B cell (primary cell): ENCODE measurements at regions not wholly inside any gene's neighbourhood (a gene's known extent, or its start where the extent isn't known, plus 50 kb on each side); places are given as distances from the start of the nearest gene placed in this dataset.

Experiments
- ATAC-seq: fragments of 200-7000 bp; cut with Tn5 transposase; one replicate; pipeline ENCODE4 v1.10.0; 2021; ENCODE audit warnings: low read depth, mild to moderate bottlenecking, moderate number of reproducible peaks, moderate library complexity
- CTCF ChIA-PET: fragments of 350-600 bp; sonication (Branson Sonifier 250); formaldehyde crosslinking; loops from one replicate; lab custom pipeline; 2021; ENCODE audit warnings: antibody characterized with exemption, inconsistent platforms; lab: Charles Lee
- POLR2A ChIA-PET: fragments of 350-600 bp; sonication (Branson Sonifier 250); formaldehyde crosslinking; loops from one replicate; lab custom pipeline; 2021; ENCODE audit warnings: antibody characterized with exemption; lab: Charles Lee
- DNase-seq: peaks from one replicate; pipeline ENCODE4 v3.0.0; 2013
- H2AFZ ChIP-seq: 2 replicates; pipeline ENCODE4 v1.6.1; 2012; ENCODE audit warnings: mild to moderate bottlenecking, low read depth, low read length; ENCODE audit not compliant: insufficient read depth, poor library complexity, severe bottlenecking
- H3K27ac ChIP-seq, 2 donors: 1 replicate in 1 of 2; 2 replicates in 1 of 2; pipeline ENCODE4 v1.5.1; 2012 to 2013; ENCODE audit warnings: low read length in 2 of 2, mild to moderate bottlenecking in 2 of 2, moderate library complexity in 1 of 2
- H3K27me3 ChIP-seq, 4 experiments: fragments of 200-600 bp in 1 of 4; sonication (generic) in 1 of 4; replicated peaks in 1 of 4; 1 replicate in 2 of 4; 2 replicates in 2 of 4; pipeline versions ENCODE4 v1.6.1 to v1.7.0; 2013 to 2016; ENCODE audit warnings: low read length in 3 of 4, mild to moderate bottlenecking in 2 of 4, mixed read lengths in 1 of 4, moderate library complexity in 1 of 4; ENCODE audit not compliant: insufficient read depth in 4 of 4, control insufficient read depth in 3 of 4; ENCODE audit errors: control extremely low read depth in 1 of 4
- H3K36me3 ChIP-seq, 2 experiments: replicated peaks in 1 of 2; 1 replicate in 1 of 2; 2 replicates in 1 of 2; pipeline versions ENCODE4 v1.6.1 to v1.7.1; 2013; ENCODE audit warnings: low read length in 1 of 2; ENCODE audit not compliant: insufficient read depth in 2 of 2, control insufficient read depth in 1 of 2; ENCODE audit errors: control extremely low read depth in 1 of 2, extremely low read depth in 1 of 2
- H3K4me1 ChIP-seq, 2 donors: fragments of 200-600 bp in 1 of 2; sonication (generic) in 1 of 2; 1 replicate in 1 of 2; 2 replicates in 1 of 2; pipeline versions ENCODE4 v1.5.1 to v1.6.1; 2013 to 2017; ENCODE audit warnings: low read length in 2 of 2; ENCODE audit not compliant: control insufficient read depth in 2 of 2, insufficient read depth in 2 of 2
- H3K4me2 ChIP-seq: replicated peaks from 2 replicates; pipeline ENCODE3; 2012; ENCODE audit warnings: mild to moderate bottlenecking, low read depth, low read length; ENCODE audit not compliant: poor library complexity, severe bottlenecking
- H3K4me3 ChIP-seq, 5 experiments: fragments of 200-600 bp in 1 of 5; sonication (generic) in 1 of 5; 1 replicate in 3 of 5; 2 replicates in 2 of 5; pipeline versions ENCODE4 v1.5.1 to v1.7.0; 2011 to 2016; ENCODE audit warnings: low read length in 4 of 5, mild to moderate bottlenecking in 4 of 5, low read depth in 2 of 5, control low read depth in 1 of 5, moderate library complexity in 1 of 5; ENCODE audit not compliant: insufficient read depth in 1 of 5; ENCODE audit errors: control extremely low read depth in 1 of 5, extremely low read depth in 1 of 5
- H3K79me2 ChIP-seq: fragments of 200-600 bp; sonication (generic); one replicate; pipeline ENCODE4 v1.6.0; 2016; ENCODE audit warnings: low read length; ENCODE audit not compliant: control insufficient read depth, insufficient read depth
- H3K9ac ChIP-seq: fragments of 200-600 bp; sonication (generic); 2 replicates; pipeline ENCODE4 v1.6.1; 2017; ENCODE audit warnings: mild to moderate bottlenecking, low read length, moderate library complexity
- H3K9me3 ChIP-seq, 3 donors: one replicate each; pipeline versions ENCODE4 v1.6.1 to v1.7.1; 2013; ENCODE audit warnings: low read length in 2 of 3; ENCODE audit not compliant: control insufficient read depth in 2 of 3, insufficient read depth in 1 of 3; ENCODE audit errors: control extremely low read depth in 1 of 3
- H4K20me1 ChIP-seq: 2 replicates; pipeline ENCODE4 v1.6.0; 2012; ENCODE audit warnings: mild to moderate bottlenecking, low read length; ENCODE audit not compliant: insufficient read depth, control insufficient read depth, poor library complexity, severe bottlenecking
- H3K27ac Mint-ChIP-seq: one replicate; pipeline ENCODE4 v1.8.0; 2021; ENCODE audit warnings: mixed read lengths
- H3K27me3 Mint-ChIP-seq: one replicate; pipeline ENCODE4 v1.8.0; 2021; ENCODE audit warnings: mixed read lengths
- H3K4me1 Mint-ChIP-seq: one replicate; pipeline ENCODE4 v1.8.0; 2021; ENCODE audit warnings: mixed read lengths
- H3K4me3 Mint-ChIP-seq: one replicate; pipeline ENCODE4 v1.8.0; 2021; ENCODE audit warnings: mixed read lengths
- H3K9me3 Mint-ChIP-seq: one replicate; pipeline ENCODE4 v1.8.0; 2022; ENCODE audit warnings: mixed read lengths; ENCODE audit not compliant: insufficient read depth
- CTCF ChIP-seq: fragments of 200-600 bp; IDR thresholded peaks from one replicate; pipeline ENCODE4 v1.8.0; 2022; ENCODE audit warnings: antibody characterized with exemption, mild to moderate bottlenecking
- EZH2 ChIP-seq: IDR thresholded peaks from 2 replicates; pipeline ENCODE4 v1.6.1; 2012; ENCODE audit warnings: borderline replicate concordance, low read depth, mild to moderate bottlenecking, moderate library complexity, low read length; ENCODE audit not compliant: insufficient read depth, poor library complexity, severe bottlenecking
- WGBS: methylation state at CpG from one replicate; pipeline ENCODE4 v1.1.5; 2013; ENCODE audit warnings: missing lambda C conversion rate; ENCODE audit not compliant: insufficient coverage; 5-methylcytosine and 5-hydroxymethylcytosine counted together
- intact Hi-C: fragments of 100-400 bp; cut with micrococcal nuclease; formaldehyde crosslinking; loops from one replicate; pipeline ENCODE4 v1.10.0; 2022

- peaks cover 0 to 12% (median 0%) of the 10 kb centered on the region in 3 donors for H3K9me3 ChIP-seq
- H3K4me2 ChIP-seq = no peak overlapping the region
- no peaks in the 10 kb centered on the region for H3K79me2 ChIP-seq
- no peak overlapping the region for H3K27ac Mint-ChIP-seq
- no peak overlapping the region for H3K4me3 Mint-ChIP-seq
- H2AFZ ChIP-seq = no peak overlapping the region
- no peak overlapping the region for H3K9ac ChIP-seq
- no peaks in the 10 kb centered on the region for H3K27me3 Mint-ChIP-seq
- CTCF ChIA-PET = no interaction called here
- H3K27ac ChIP-seq = no peak overlapping the region
- no peaks in the 10 kb centered on the region for H3K36me3 ChIP-seq
- H3K4me1 Mint-ChIP-seq = no peaks in the 10 kb centered on the region
- DNase-seq = no peak
- H3K27me3 ChIP-seq = no peaks in the 10 kb centered on the region
- no peaks in the 10 kb centered on the region for H3K9me3 Mint-ChIP-seq
- intact Hi-C loops = no loop called here
- H3K4me1 ChIP-seq = no peaks in the 10 kb centered on the region
- POLR2A ChIA-PET = no interaction called here
- no peaks in the 10 kb centered on the region for H4K20me1 ChIP-seq
- ATAC-seq = no peak
- H3K4me3 ChIP-seq = no peak overlapping the region
- no peak for TF ChIP-seq CTCF
- TF ChIP-seq EZH2 = no peak
- no CpG with 5 or more reads among the region's 9 CpGs for WGBS
Measured at GRCh38 chr18:78773819-78774218, 205.8 kb upstream of the SALL3 start.

GRCh38 chr18:78774741-78775141 is 204.9 kb upstream of the SALL3 start:
- no peaks in the 10 kb centered on the region for H3K4me1 ChIP-seq
- DNase-seq (no peak), ATAC-seq (no peak)
- no peaks in the 10 kb centered on the region for H3K27me3 Mint-ChIP-seq
- H3K36me3 ChIP-seq = no peaks in the 10 kb centered on the region
- 92% methylated on average over 20 of the region's 22 CpGs for WGBS
- intact Hi-C loops = no loop called here
- no peaks in the 10 kb centered on the region for H3K27me3 ChIP-seq
- no peaks in the 10 kb centered on the region for H4K20me1 ChIP-seq
- H3K4me1 Mint-ChIP-seq = no peaks in the 10 kb centered on the region
- H3K4me3 Mint-ChIP-seq = no peak overlapping the region
- H3K9ac ChIP-seq = no peak overlapping the region
- TF ChIP-seq EZH2 (no peak), CTCF (no peak)
- ChIA-PET POLR2A (no interaction called here), CTCF (no interaction called here)
- no peak overlapping the region for H3K27ac Mint-ChIP-seq
- no peak overlapping the region for H3K4me2 ChIP-seq
- no peak overlapping the region for H3K4me3 ChIP-seq
- H2AFZ ChIP-seq = no peak overlapping the region
- H3K27ac ChIP-seq = no peak overlapping the region
- H3K9me3 Mint-ChIP-seq = no peaks in the 10 kb centered on the region
- H3K79me2 ChIP-seq = no peaks in the 10 kb centered on the region
- H3K9me3 ChIP-seq = peaks cover 0 to 14% (median 0%) of the 10 kb centered on the region in 3 donors
